Gastroesophageal sphincter (tissue), 4 donors: ENCODE measurements at regions not wholly inside any gene's neighbourhood (a gene's known extent, or its start where the extent isn't known, plus 50 kb on each side); places are given as distances from the start of the nearest gene placed in this dataset.

Source experiments
- ATAC-seq: fragments of 150-250 bp; one replicate; pipeline ENCODE4 v1.9.1; 2016; ENCODE audit warnings: mild to moderate bottlenecking, moderate library complexity
- H3K27ac ChIP-seq, 4 donors: fragments of 200-600 bp; sonication (generic) in 3 of 4; 1 replicate in 3 of 4; 2 replicates in 1 of 4; pipeline ENCODE4 v1.5.1; 2016 to 2019
- H3K27me3 ChIP-seq: fragments of 200-600 bp; sonication (generic); one replicate; pipeline ENCODE4 v1.5.1; 2019
- H3K36me3 ChIP-seq, 2 donors: fragments of 200-600 bp; sonication (generic); one replicate each; pipeline ENCODE4 v1.5.1; 2019; ENCODE audit warnings: control low read depth in 1 of 2
- H3K4me1 ChIP-seq, 3 donors: fragments of 200-600 bp; sonication (generic); 1 replicate in 2 of 3; 2 replicates in 1 of 3; pipeline ENCODE4 v1.5.1; 2016 to 2019; ENCODE audit warnings: control low read depth in 2 of 3
- H3K4me3 ChIP-seq, 2 donors: fragments of 200-600 bp; sonication (generic); one replicate each; pipeline ENCODE4 v1.5.1; 2019; ENCODE audit warnings: mild to moderate bottlenecking in 1 of 2, moderate library complexity in 1 of 2
- H3K9me3 ChIP-seq, 3 donors: fragments of 200-600 bp; sonication (generic); one replicate each; pipeline ENCODE4 v1.5.1; 2017 to 2019; ENCODE audit warnings: control low read depth in 2 of 3
- EP300 ChIP-seq: sonication (generic); formaldehyde crosslinking; IDR thresholded peaks from one replicate; pipeline ENCODE4 v1.6.1; 2017; ENCODE audit warnings: antibody characterized with exemption, mild to moderate bottlenecking
- POLR2A ChIP-seq, 2 donors: fragments of 450-650 bp; IDR thresholded peaks; one replicate each; pipeline ENCODE4 v1.6.1; 2017; ENCODE audit warnings: antibody characterized with exemption in 2 of 2, mild to moderate bottlenecking in 2 of 2, moderate library complexity in 1 of 2
- POLR2AphosphoS5 ChIP-seq: sonication (generic); formaldehyde crosslinking; IDR thresholded peaks from one replicate; pipeline ENCODE4 v1.6.1; 2017; ENCODE audit warnings: antibody characterized with exemption
- WGBS, 2 donors: methylation state at CpG; one replicate each; pipeline ENCODE4 v1.1.5; 2018; ENCODE audit warnings: low coverage in 1 of 2; 5-methylcytosine and 5-hydroxymethylcytosine counted together
- TF ChIP-seq, protein P1 (sequence below), 4 experiments: fragments of 200-600 bp in 2 of 4; fragments of 450-650 bp in 2 of 4; sonication (generic) in 1 of 4; IDR thresholded peaks; one replicate each; pipeline ENCODE4 v1.5.1; 2017 to 2019; ENCODE audit warnings: antibody characterized with exemption in 4 of 4, mild to moderate bottlenecking in 2 of 4, moderate library complexity in 2 of 4

DNA sequence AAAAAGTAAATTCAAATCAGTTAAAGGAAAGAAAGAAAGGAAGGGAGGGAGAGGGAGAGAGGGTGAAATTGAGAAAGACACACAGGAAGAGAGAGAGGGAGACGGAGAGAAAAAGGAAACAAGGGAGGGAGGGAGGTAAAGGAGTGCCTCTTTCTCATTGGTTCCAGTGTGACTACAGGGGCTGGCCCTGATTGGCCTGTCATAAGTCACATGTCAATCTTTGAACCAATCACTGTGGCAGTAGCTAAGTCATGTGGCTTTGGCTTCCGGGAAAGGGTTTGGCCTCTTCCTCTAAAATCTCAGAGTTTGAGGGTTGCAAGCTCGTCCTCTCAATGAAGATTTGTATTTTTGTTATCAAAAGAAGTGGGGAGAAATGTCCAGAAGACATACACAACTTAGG, 150.2 kb downstream of the RAB11FIP2 start:
- WGBS, 2 donors = 40 to 67% methylated on average over 1 to 3 of the region's 3 CpGs
- ATAC-seq = no peak
- H3K27me3 ChIP-seq = peaks cover 25% of the 10 kb centered on the region
- H3K9me3 ChIP-seq = no peaks in the 10 kb centered on the region
- no peaks in the 10 kb centered on the region for H3K36me3 ChIP-seq
- TF ChIP-seq POLR2A (IDR thresholded peaks at IDR 0.05) = no peak
- TF ChIP-seq POLR2AphosphoS5 = no peak
- no peak for TF ChIP-seq EP300
- no peak overlapping the region for H3K27ac ChIP-seq
- no peaks in the 10 kb centered on the region for H3K4me1 ChIP-seq
- no peak overlapping the region for H3K4me3 ChIP-seq

DNA sequence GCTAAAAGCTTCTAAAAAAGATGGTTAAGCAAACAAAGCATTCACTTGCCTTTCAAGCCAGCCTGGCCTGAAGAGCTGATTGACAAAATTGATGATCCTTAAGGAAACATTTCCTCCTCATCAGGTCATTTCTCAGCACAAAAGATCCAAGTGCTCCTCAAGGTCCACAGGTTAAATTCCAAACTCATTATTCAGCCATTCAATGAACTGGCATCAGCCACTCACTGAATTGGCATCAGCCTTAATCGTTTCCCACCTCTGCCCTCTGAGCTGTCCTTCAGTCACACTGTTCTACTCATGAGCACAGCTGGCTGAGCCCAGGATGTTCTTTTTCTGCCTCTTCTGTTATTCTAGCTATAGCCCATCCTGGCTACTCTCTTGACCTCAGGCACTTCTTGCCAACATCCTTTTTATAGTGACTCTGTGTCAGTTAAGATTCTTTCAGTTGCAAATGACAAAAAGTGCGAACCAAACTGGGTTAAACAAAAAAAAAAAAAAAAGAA, 147.5 kb downstream of the RAB11FIP2 start:
- WGBS, 2 donors = 0 to 17% methylated on average over 1 to 2 of the region's 2 CpGs
- Histone ChIP-seq H3K4me1 (no peaks in the 10 kb centered on the region), H3K4me3 (no peak overlapping the region), H3K9me3 (no peaks in the 10 kb centered on the region), H3K27ac (no peak overlapping the region), H3K36me3 (no peaks in the 10 kb centered on the region), H3K27me3 (peaks cover 20% of the 10 kb centered on the region)
- no peak for TF ChIP-seq POLR2AphosphoS5
- TF ChIP-seq, protein P1, sequence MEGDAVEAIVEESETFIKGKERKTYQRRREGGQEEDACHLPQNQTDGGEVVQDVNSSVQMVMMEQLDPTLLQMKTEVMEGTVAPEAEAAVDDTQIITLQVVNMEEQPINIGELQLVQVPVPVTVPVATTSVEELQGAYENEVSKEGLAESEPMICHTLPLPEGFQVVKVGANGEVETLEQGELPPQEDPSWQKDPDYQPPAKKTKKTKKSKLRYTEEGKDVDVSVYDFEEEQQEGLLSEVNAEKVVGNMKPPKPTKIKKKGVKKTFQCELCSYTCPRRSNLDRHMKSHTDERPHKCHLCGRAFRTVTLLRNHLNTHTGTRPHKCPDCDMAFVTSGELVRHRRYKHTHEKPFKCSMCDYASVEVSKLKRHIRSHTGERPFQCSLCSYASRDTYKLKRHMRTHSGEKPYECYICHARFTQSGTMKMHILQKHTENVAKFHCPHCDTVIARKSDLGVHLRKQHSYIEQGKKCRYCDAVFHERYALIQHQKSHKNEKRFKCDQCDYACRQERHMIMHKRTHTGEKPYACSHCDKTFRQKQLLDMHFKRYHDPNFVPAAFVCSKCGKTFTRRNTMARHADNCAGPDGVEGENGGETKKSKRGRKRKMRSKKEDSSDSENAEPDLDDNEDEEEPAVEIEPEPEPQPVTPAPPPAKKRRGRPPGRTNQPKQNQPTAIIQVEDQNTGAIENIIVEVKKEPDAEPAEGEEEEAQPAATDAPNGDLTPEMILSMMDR (IDR thresholded peaks at IDR 0.05) = no peak
- no peak for TF ChIP-seq EP300
- TF ChIP-seq POLR2A (IDR thresholded peaks at IDR 0.05) = no peak
- ATAC-seq = no peak

DNA sequence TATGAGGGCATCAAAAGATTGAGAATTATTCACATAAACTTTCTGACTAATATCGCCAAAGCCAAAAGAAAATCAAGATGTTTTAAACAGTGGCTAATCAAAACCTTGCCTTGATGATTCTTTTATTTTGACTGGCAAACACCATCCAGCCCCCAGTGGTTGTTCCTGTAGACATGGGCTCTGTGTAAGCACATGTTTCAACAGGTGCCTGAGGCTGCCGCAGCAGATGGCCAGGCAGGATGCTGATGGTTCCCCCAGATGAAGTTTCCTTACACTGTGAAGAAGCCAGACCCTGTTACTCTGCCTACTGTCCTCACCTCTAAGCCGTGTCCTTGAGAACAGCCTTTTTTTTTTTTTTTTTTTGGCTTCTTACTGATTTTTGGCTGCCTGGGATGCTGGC, 146.5 kb downstream of the RAB11FIP2 start:
- H3K4me1 ChIP-seq = no peaks in the 10 kb centered on the region
- H3K36me3 ChIP-seq = no peaks in the 10 kb centered on the region
- TF ChIP-seq EP300 (no peak), POLR2A (IDR thresholded peaks at IDR 0.05) (no peak), POLR2AphosphoS5 (no peak)
- TF ChIP-seq, protein P1 (IDR thresholded peaks at IDR 0.05) = no peak
- no peak overlapping the region for H3K27ac ChIP-seq
- no peak for ATAC-seq
- H3K27me3 ChIP-seq = peaks cover 23% of the 10 kb centered on the region
- no peak overlapping the region for H3K4me3 ChIP-seq
- WGBS, 2 donors = 69 to 75% methylated on average over 2 to 3 of the region's 3 CpGs
- H3K9me3 ChIP-seq = no peaks in the 10 kb centered on the region

- no peaks in the 10 kb centered on the region for H3K9me3 ChIP-seq
These were observed 142.9 kb downstream of the RAB11FIP2 start for GRCh38 chr10:117903854-117904253.

DNA sequence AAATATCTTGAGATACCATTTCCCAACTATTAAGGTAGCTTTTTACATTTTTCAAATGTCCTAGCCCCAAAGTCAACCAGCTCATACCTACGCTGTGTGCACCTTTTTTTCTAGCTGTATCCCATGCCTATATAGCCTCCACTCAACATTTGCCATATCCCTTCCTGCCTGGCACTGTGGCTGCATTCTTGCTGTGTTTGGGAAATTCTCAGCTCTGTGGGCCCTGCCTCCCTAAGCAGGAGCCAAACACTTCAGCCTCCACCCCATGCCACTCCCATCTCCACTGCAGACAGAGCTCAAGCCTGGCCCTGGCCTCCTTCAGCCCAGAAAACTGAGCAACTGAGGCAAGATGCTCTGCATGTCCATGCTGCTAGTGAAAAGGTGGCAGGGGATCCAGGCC, 141.3 kb downstream of the RAB11FIP2 start:
- Histone ChIP-seq H3K36me3 (no peaks in the 10 kb centered on the region), H3K27ac (no peak overlapping the region), H3K27me3 (peaks cover 18% of the 10 kb centered on the region), H3K4me3 (no peak overlapping the region), H3K9me3 (no peaks in the 10 kb centered on the region), H3K4me1 (no peaks in the 10 kb centered on the region)
- TF ChIP-seq POLR2A (IDR thresholded peaks at IDR 0.05) (no peak), EP300 (no peak), POLR2AphosphoS5 (no peak)
- TF ChIP-seq, protein P1 (IDR thresholded peaks at IDR 0.05) = no peak
- 78 to 91% methylated on average over 1 of the region's 1 CpG for WGBS, 2 donors
- ATAC-seq = no peak

More at GRCh38 chr10:117903854-117904253, 142.9 kb downstream of the RAB11FIP2 start:
- TF ChIP-seq POLR2A (IDR thresholded peaks at IDR 0.05) = no peak
- TF ChIP-seq EP300 = no peak
- TF ChIP-seq POLR2AphosphoS5 = no peak
- TF ChIP-seq, protein P1 (IDR thresholded peaks at IDR 0.05) = no peak
- H3K4me3 ChIP-seq = no peak overlapping the region
- H3K36me3 ChIP-seq = no peaks in the 10 kb centered on the region
- peaks cover 18% of the 10 kb centered on the region for H3K27me3 ChIP-seq
- 30 to 70% methylated on average over 2 of the region's 2 CpGs for WGBS, 2 donors
- H3K4me1 ChIP-seq = no peaks in the 10 kb centered on the region
- no peak for ATAC-seq
- H3K27ac ChIP-seq = no peak overlapping the region
